ENCODE measurements at regions not wholly inside any gene's neighbourhood (a gene's known extent, or its start where the extent isn't known, plus 50 kb on each side); places are given as distances from the start of the nearest gene placed in this dataset.

GRCh38 chr3:162546910-162547309, 1050.3 kb downstream of the OTOL1 start:
- TF ChIP-seq CBX5 (IDR thresholded peaks at IDR 0.05; ENCODE audit: low read depth) (no peak), CBFB (IDR thresholded peaks at IDR 0.05; ENCODE audit: low read depth) (no peak), CHD2 (IDR thresholded peaks at IDR 0.05; ENCODE audit: borderline replicate concordance, low read depth, low read length) (no peak), CTCF (IDR thresholded peaks at IDR 0.05 in 2 of 3, conservative IDR thresholded peaks at IDR 0.05 in 1 of 3; ENCODE audit: control insufficient read depth in 2 of 3, extremely low read depth in 1 of 3, insufficient read depth in 1 of 3, low read depth in 3 of 3, low read length in 3 of 3) (no peak), FOS (IDR thresholded peaks at IDR 0.05; ENCODE audit: borderline replicate concordance, extremely low read depth, insufficient read length) (no peak), MXI1 (IDR thresholded peaks at IDR 0.05; ENCODE audit: low read depth, low read length) (no peak), CREB1 (IDR thresholded peaks at IDR 0.05; ENCODE audit: low read depth) (no peak), EP300 (IDR thresholded peaks at IDR 0.05; ENCODE audit: borderline replicate concordance in 1 of 2, control insufficient read depth in 1 of 2, low read depth in 2 of 2, low read length in 2 of 2) (no peak)
